IMR-90 (cell line): ENCODE measurements at regions not wholly inside any gene's neighbourhood (a gene's known extent, or its start where the extent isn't known, plus 50 kb on each side); places are given as distances from the start of the nearest gene placed in this dataset.

Experiments used
- ATAC-seq: fragments of 200-7000 bp; cut with Tn5 transposase; 2 replicates; pipeline ENCODE4 v1.9.1; 2020; ENCODE audit warnings: low read depth, mild to moderate bottlenecking, moderate library complexity
- BruUV-seq: library from RNA; stranded (reverse); fragments of 400-500 nt; replicated peaks from 2 replicates; lab custom pipeline; 2021; lab: Mats Ljungman, UMichigan
- CTCF ChIA-PET: fragments of 300-600 bp; formaldehyde crosslinking; extraction: SDS; loops from one replicate; lab custom pipeline; 2021; ENCODE audit warnings: antibody characterized with exemption; lab: Yijun Ruan, JAX
- POLR2A ChIA-PET: fragments of 300-600 bp; sonication (Branson Sonifier 250); formaldehyde crosslinking; loops from one replicate; lab custom pipeline; 2022; ENCODE audit warnings: antibody characterized with exemption; ENCODE audit not compliant: unreplicated experiment; lab: Charles Lee
- DNase-seq: peaks from one replicate; pipeline ENCODE4 v3.0.0; 2013
- H2AFZ ChIP-seq: replicated peaks from 2 replicates; pipeline ENCODE3; 2013; ENCODE audit warnings: low read length, mild to moderate bottlenecking; ENCODE audit not compliant: poor library complexity
- H2AK5ac ChIP-seq: 2 replicates; pipeline ENCODE4 v1.6.1; 2013; ENCODE audit warnings: low read depth, low read length, inconsistent platforms
- H2AK9ac ChIP-seq: replicated peaks from 2 replicates; pipeline ENCODE3; 2013; ENCODE audit warnings: mild to moderate bottlenecking, low read depth, low read length, moderate library complexity; ENCODE audit not compliant: poor library complexity
- H2BK120ac ChIP-seq: 2 replicates; pipeline ENCODE4 v1.6.1; 2013; ENCODE audit warnings: low read depth, low read length, inconsistent platforms
- H2BK15ac ChIP-seq: 3 replicates; pipeline ENCODE4 v1.6.1; 2013; ENCODE audit warnings: low read depth, low read length, inconsistent platforms
- H2BK20ac ChIP-seq: 2 replicates; pipeline ENCODE4 v1.6.1; 2013; ENCODE audit warnings: low read depth, mild to moderate bottlenecking, inconsistent platforms, low read length, moderate library complexity
- H2BK5ac ChIP-seq: 2 replicates; pipeline ENCODE4 v1.6.1; 2013; ENCODE audit warnings: mild to moderate bottlenecking, low read depth, low read length, inconsistent platforms; ENCODE audit not compliant: poor library complexity, severe bottlenecking
- H3K14ac ChIP-seq: replicated peaks from 2 replicates; pipeline ENCODE4 v1.6.1; 2013; ENCODE audit warnings: low read depth, low read length, inconsistent platforms
- H3K18ac ChIP-seq: 2 replicates; pipeline ENCODE4 v1.6.1; 2013; ENCODE audit warnings: low read depth, low read length, control low read depth
- H3K23ac ChIP-seq: 2 replicates; pipeline ENCODE4 v1.6.1; 2013; ENCODE audit warnings: low read depth, low read length, inconsistent platforms
- H3K27ac ChIP-seq: 2 replicates; pipeline ENCODE4 v1.5.1; 2013; ENCODE audit warnings: mild to moderate bottlenecking, control low read depth, low read length; ENCODE audit not compliant: insufficient read depth
- H3K27me3 ChIP-seq: 2 replicates; pipeline ENCODE4 v1.6.1; 2013; ENCODE audit warnings: low read length; ENCODE audit not compliant: control insufficient read depth, insufficient read depth
- H3K36me3 ChIP-seq: 2 replicates; pipeline ENCODE4 v1.6.1; 2013; ENCODE audit warnings: low read length, mixed read lengths; ENCODE audit not compliant: control insufficient read depth, insufficient read depth
- H3K4ac ChIP-seq: 2 replicates; pipeline ENCODE4 v1.6.1; 2013; ENCODE audit warnings: low read depth, low read length, inconsistent platforms
- H3K4me1 ChIP-seq: 2 replicates; pipeline ENCODE4 v1.6.1; 2013; ENCODE audit warnings: low read length, mixed read lengths; ENCODE audit not compliant: control insufficient read depth, insufficient read depth
- H3K4me2 ChIP-seq: 2 replicates; pipeline ENCODE4 v1.6.1; 2013; ENCODE audit warnings: low read depth, mild to moderate bottlenecking, control low read depth, low read length, moderate library complexity
- H3K4me3 ChIP-seq: 2 replicates; pipeline ENCODE4 v1.5.1; 2013; ENCODE audit warnings: low read depth, mild to moderate bottlenecking, control low read depth, low read length, moderate library complexity; ENCODE audit not compliant: insufficient read depth
- H3K56ac ChIP-seq: 2 replicates; pipeline ENCODE4 v1.6.1; 2013; ENCODE audit warnings: low read length, inconsistent platforms; ENCODE audit not compliant: insufficient read depth; ENCODE audit errors: extremely low read depth
- H3K79me1 ChIP-seq, 2 experiments: 2 replicates each; pipeline ENCODE4 v1.6.1; 2013; ENCODE audit warnings: low read length in 2 of 2, inconsistent platforms in 1 of 2, low read depth in 1 of 2
- H3K9ac ChIP-seq: 2 replicates; pipeline ENCODE4 v1.6.1; 2013; ENCODE audit warnings: low read depth, low read length, control low read depth
- H3K9me1 ChIP-seq: 2 replicates; pipeline ENCODE4 v1.6.1; 2013; ENCODE audit warnings: low read length, inconsistent platforms; ENCODE audit not compliant: insufficient read depth
- H3K9me3 ChIP-seq: 2 replicates; pipeline ENCODE4 v1.6.1; 2013; ENCODE audit warnings: low read length; ENCODE audit not compliant: control insufficient read depth, insufficient read depth
- H4K20me1 ChIP-seq: 2 replicates; pipeline ENCODE4 v1.6.1; 2013; ENCODE audit warnings: low read length, inconsistent platforms; ENCODE audit not compliant: insufficient read depth
- H4K5ac ChIP-seq: 2 replicates; pipeline ENCODE4 v1.6.1; 2013; ENCODE audit warnings: mild to moderate bottlenecking, low read depth, low read length, control low read depth
- H4K8ac ChIP-seq, 2 experiments: 2 replicates each; pipeline ENCODE4 v1.6.1; 2013; ENCODE audit warnings: low read depth in 2 of 2, low read length in 2 of 2, control low read depth in 1 of 2, inconsistent platforms in 1 of 2
- H4K91ac ChIP-seq: 2 replicates; pipeline ENCODE4 v1.6.1; 2013; ENCODE audit warnings: low read depth, low read length, inconsistent platforms; ENCODE audit not compliant: insufficient read depth
- BHLHE40 ChIP-seq: fragments of 150-350 bp; IDR thresholded peaks from 2 replicates; pipeline ENCODE4 v1.6.1; 2016; ENCODE audit warnings: mild to moderate bottlenecking, low read depth, low read length
- CEBPB ChIP-seq: IDR thresholded peaks from 2 replicates; pipeline ENCODE4 v1.6.1; 2012; ENCODE audit warnings: low read depth, low read length, improper control_type of control experiment
- CHD1 ChIP-seq: IDR thresholded peaks from 2 replicates; pipeline ENCODE4 v1.6.1; 2012; ENCODE audit warnings: low read depth, low read length, improper control_type of control experiment
- CTCF ChIP-seq: conservative IDR thresholded peaks from 2 replicates; pipeline ENCODE4 v1.5.1; 2012; ENCODE audit warnings: mild to moderate bottlenecking, low read depth, low read length, improper control_type of control experiment
- FOS ChIP-seq: fragments of 150-350 bp; IDR thresholded peaks from 2 replicates; pipeline ENCODE4 v1.6.1; 2016; ENCODE audit warnings: low read depth, low read length
- MAFK ChIP-seq: IDR thresholded peaks from 2 replicates; pipeline ENCODE4 v1.6.1; 2012; ENCODE audit warnings: low read depth, low read length, improper control_type of control experiment
- MAZ ChIP-seq: IDR thresholded peaks from 2 replicates; pipeline ENCODE4 v1.6.1; 2012; ENCODE audit warnings: low read depth, mild to moderate bottlenecking, low read length, improper control_type of control experiment, moderate library complexity, borderline replicate concordance
- MXI1 ChIP-seq: IDR thresholded peaks from 2 replicates; pipeline ENCODE4 v1.6.1; 2012; ENCODE audit warnings: low read depth, mild to moderate bottlenecking, low read length, moderate library complexity, borderline replicate concordance
- NFE2L2 ChIP-seq: fragments of 150-350 bp; IDR thresholded peaks from 2 replicates; pipeline ENCODE4 v1.6.1; 2016; ENCODE audit warnings: low read depth, mild to moderate bottlenecking, low read length
- POLR2A ChIP-seq: IDR thresholded peaks from 2 replicates; pipeline ENCODE4 v1.6.1; 2012; ENCODE audit warnings: mild to moderate bottlenecking, low read depth, low read length
- RAD21 ChIP-seq: IDR thresholded peaks from 2 replicates; pipeline ENCODE4 v1.6.1; 2012; ENCODE audit warnings: low read length, improper control_type of control experiment
- RCOR1 ChIP-seq: IDR thresholded peaks from 2 replicates; pipeline ENCODE4 v1.6.1; 2012; ENCODE audit warnings: mild to moderate bottlenecking, low read length, improper control_type of control experiment; ENCODE audit not compliant: insufficient replicate concordance
- RFX5 ChIP-seq: IDR thresholded peaks from 2 replicates; pipeline ENCODE4 v1.8.0; 2012; ENCODE audit warnings: low read depth, mild to moderate bottlenecking, low read length, moderate library complexity
- SMC3 ChIP-seq: fragments of 150-350 bp; IDR thresholded peaks from 2 replicates; pipeline ENCODE4 v1.6.1; 2016; ENCODE audit warnings: low read depth, mild to moderate bottlenecking, antibody characterized with exemption, low read length, moderate library complexity
- USF2 ChIP-seq: fragments of 150-350 bp; IDR thresholded peaks from 2 replicates; pipeline ENCODE4 v1.6.1; 2017; ENCODE audit warnings: mild to moderate bottlenecking, antibody characterized with exemption, low read length, low read depth
- WGBS, 2 experiments: methylation state at CpG; one replicate each; pipeline versions ENCODE4 v1.1.5 to v1.1.7; 2013; ENCODE audit warnings: missing lambda C conversion rate in 2 of 2; ENCODE audit not compliant: insufficient read length in 1 of 2; ENCODE audit errors: extremely low coverage in 2 of 2; 5-methylcytosine and 5-hydroxymethylcytosine counted together
- dilution Hi-C: fragments of 300-500 bp; cut with HindIII; formaldehyde crosslinking; loops from one replicate; pipeline ENCODE4 v1.14.3; 2018; ENCODE audit warnings: low sequenced_read_pairs; ENCODE audit not compliant: unreplicated experiment
- in situ Hi-C: fragments of 300-500 bp; cut with MboI; formaldehyde crosslinking; loops from 3 replicates; pipeline ENCODE4 v1.14.3; 2019; ENCODE audit warnings: low sequenced_read_pairs, inconsistent platforms, mixed read lengths
- intact Hi-C: fragments of 100-400 bp; cut with micrococcal nuclease; formaldehyde crosslinking; loops from 2 replicates; pipeline ENCODE4 v1.10.0; 2022
- TF ChIP-seq, protein P1 (sequence below): fragments of 150-350 bp; IDR thresholded peaks from 2 replicates; pipeline ENCODE4 v1.6.1; 2016; ENCODE audit warnings: low read depth, mild to moderate bottlenecking, low read length, moderate library complexity, borderline replicate concordance

- H3K23ac ChIP-seq: no peak overlapping the region
- no peak overlapping the region for H2BK20ac ChIP-seq
- H3K14ac ChIP-seq: no peak overlapping the region
- no peak for TF ChIP-seq FOS
- no peak for TF ChIP-seq BHLHE40
- TF ChIP-seq MXI1: no peak
- TF ChIP-seq POLR2A: no peak
- TF ChIP-seq, protein P1, sequence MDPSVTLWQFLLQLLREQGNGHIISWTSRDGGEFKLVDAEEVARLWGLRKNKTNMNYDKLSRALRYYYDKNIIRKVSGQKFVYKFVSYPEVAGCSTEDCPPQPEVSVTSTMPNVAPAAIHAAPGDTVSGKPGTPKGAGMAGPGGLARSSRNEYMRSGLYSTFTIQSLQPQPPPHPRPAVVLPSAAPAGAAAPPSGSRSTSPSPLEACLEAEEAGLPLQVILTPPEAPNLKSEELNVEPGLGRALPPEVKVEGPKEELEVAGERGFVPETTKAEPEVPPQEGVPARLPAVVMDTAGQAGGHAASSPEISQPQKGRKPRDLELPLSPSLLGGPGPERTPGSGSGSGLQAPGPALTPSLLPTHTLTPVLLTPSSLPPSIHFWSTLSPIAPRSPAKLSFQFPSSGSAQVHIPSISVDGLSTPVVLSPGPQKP: no peak
- no peak for TF ChIP-seq MAFK
- TF ChIP-seq CTCF: no peak
- no peak for TF ChIP-seq RFX5
- no peak for TF ChIP-seq CHD1
- no peak for TF ChIP-seq SMC3
- TF ChIP-seq RAD21: no peak
- no peak for TF ChIP-seq CEBPB
- no peak for TF ChIP-seq RCOR1
- no peak for TF ChIP-seq NFE2L2
- no peak for TF ChIP-seq MAZ
- TF ChIP-seq USF2: no peak
- dilution Hi-C loops: no loop called here
- H2BK120ac ChIP-seq: no peak overlapping the region
- no peaks in the 10 kb centered on the region for H3K9me1 ChIP-seq
- H3K4me1 ChIP-seq: no peaks in the 10 kb centered on the region
- H4K5ac ChIP-seq: no peak overlapping the region
- DNase-seq: no peak
- no peak overlapping the region for H3K27ac ChIP-seq
- H2BK15ac ChIP-seq: no peak overlapping the region
- no CpG with 5 or more reads among the region's 4 CpGs for WGBS, 2 experiments
- no peak overlapping the region for H4K91ac ChIP-seq
- no TSS peak for BruUV-seq
- no peak overlapping the region for H2AFZ ChIP-seq
- peaks cover 7% of the 10 kb centered on the region for H3K27me3 ChIP-seq
- no peak overlapping the region for H3K4ac ChIP-seq
- no peak overlapping the region for H3K18ac ChIP-seq
- intact Hi-C loops: no loop called here
- H3K79me1 ChIP-seq: no peaks in the 10 kb centered on the region
- ChIA-PET CTCF (no interaction called here), POLR2A (interaction anchor here (0.7 kb wide), 1 partner anchor 553 kb away, joined by 3 read pairs; no protein-coding TSS in a partner anchor)
- H2BK5ac ChIP-seq: no peak overlapping the region
- in situ Hi-C loops: no loop called here
- no peak overlapping the region for H2AK9ac ChIP-seq
- no peaks in the 10 kb centered on the region for H3K9me3 ChIP-seq
- H3K9ac ChIP-seq: no peak overlapping the region
- no peak overlapping the region for H3K4me3 ChIP-seq
- H3K56ac ChIP-seq: no peak overlapping the region
- no peak overlapping the region for H3K4me2 ChIP-seq
- no peak overlapping the region for H4K8ac ChIP-seq
- H2AK5ac ChIP-seq: no peak overlapping the region
- H4K20me1 ChIP-seq: no peaks in the 10 kb centered on the region
- ATAC-seq: no peak
- H3K36me3 ChIP-seq: no peaks in the 10 kb centered on the region
These were observed 210.0 kb upstream of the LYZL1 start for GRCh38 chr10:29078919-29079318.
